ENCODE measurements at regions not wholly inside any gene's neighbourhood (a gene's known extent, or its start where the extent isn't known, plus 50 kb on each side); places are given as distances from the start of the nearest gene placed in this dataset.

GRCh38 chr22:49023879-49024774, 803.5 kb downstream of the BRD1 start:
- Histone ChIP-seq H3K9ac (no peak overlapping the region), H3K27me3 (peaks cover 0 to 42% (median 9%) of the 10 kb centered on the region in 11 experiments; a peak in 9 of 22 replicates), H3K4me2 (no peak overlapping the region), H3K9me3 (replicated peaks in 1 of 11) (no peaks in the 10 kb centered on the region), H3K27ac (no peak overlapping the region), H3K4me1 (no peaks in the 10 kb centered on the region; a peak in 1 of 20 replicates), H4K20me1 (peaks cover 0 to 32% (median 0%) of the 10 kb centered on the region in 11 experiments; a peak in 6 of 22 replicates), H3K36me3 (no peaks in the 10 kb centered on the region), H3K4me3 (no peak overlapping the region)
- no peak for TF ChIP-seq Cebpa-rat (IDR thresholded peaks at IDR 0.05)

GRCh38 chr22:49023161-49023878, 804.4 kb downstream of the BRD1 start:
- H4K20me1 ChIP-seq, result peaks cover 0 to 30% (median 0%) of the 10 kb centered on the region in 11 experiments; a peak in 6 of 22 replicates
- H3K9me3 ChIP-seq (replicated peaks in 1 of 11), result no peaks in the 10 kb centered on the region
- H3K4me2 ChIP-seq, result no peak overlapping the region
- H3K27me3 ChIP-seq, result peaks cover 0 to 35% (median 9%) of the 10 kb centered on the region in 11 experiments; a peak in 8 of 22 replicates
- H3K27ac ChIP-seq, result no peak overlapping the region
- no peaks in the 10 kb centered on the region; a peak in 1 of 20 replicates for H3K4me1 ChIP-seq
- H3K4me3 ChIP-seq, result no peak overlapping the region
- no peak overlapping the region for H3K9ac ChIP-seq
- no peaks in the 10 kb centered on the region for H3K36me3 ChIP-seq
- TF ChIP-seq Cebpa-rat (IDR thresholded peaks at IDR 0.05), result no peak

- Histone ChIP-seq H3K4me3 (no peak overlapping the region), H3K4me1 (no peaks in the 10 kb centered on the region; a peak in 1 of 20 replicates), H3K36me3 (no peaks in the 10 kb centered on the region), H3K27me3 (peaks cover 0 to 32% (median 9%) of the 10 kb centered on the region in 11 experiments; a peak in 8 of 22 replicates), H4K20me1 (peaks cover 0 to 25% (median 0%) of the 10 kb centered on the region in 11 experiments; a peak in 6 of 22 replicates), H3K9ac (no peak overlapping the region), H3K4me2 (no peak overlapping the region), H3K27ac (no peak overlapping the region), H3K9me3 (replicated peaks in 1 of 11) (no peaks in the 10 kb centered on the region)
- TF ChIP-seq Cebpa-rat (IDR thresholded peaks at IDR 0.05), result no peak
These were observed 804.9 kb downstream of the BRD1 start for GRCh38 chr22:49022816-49023160.

DNA sequence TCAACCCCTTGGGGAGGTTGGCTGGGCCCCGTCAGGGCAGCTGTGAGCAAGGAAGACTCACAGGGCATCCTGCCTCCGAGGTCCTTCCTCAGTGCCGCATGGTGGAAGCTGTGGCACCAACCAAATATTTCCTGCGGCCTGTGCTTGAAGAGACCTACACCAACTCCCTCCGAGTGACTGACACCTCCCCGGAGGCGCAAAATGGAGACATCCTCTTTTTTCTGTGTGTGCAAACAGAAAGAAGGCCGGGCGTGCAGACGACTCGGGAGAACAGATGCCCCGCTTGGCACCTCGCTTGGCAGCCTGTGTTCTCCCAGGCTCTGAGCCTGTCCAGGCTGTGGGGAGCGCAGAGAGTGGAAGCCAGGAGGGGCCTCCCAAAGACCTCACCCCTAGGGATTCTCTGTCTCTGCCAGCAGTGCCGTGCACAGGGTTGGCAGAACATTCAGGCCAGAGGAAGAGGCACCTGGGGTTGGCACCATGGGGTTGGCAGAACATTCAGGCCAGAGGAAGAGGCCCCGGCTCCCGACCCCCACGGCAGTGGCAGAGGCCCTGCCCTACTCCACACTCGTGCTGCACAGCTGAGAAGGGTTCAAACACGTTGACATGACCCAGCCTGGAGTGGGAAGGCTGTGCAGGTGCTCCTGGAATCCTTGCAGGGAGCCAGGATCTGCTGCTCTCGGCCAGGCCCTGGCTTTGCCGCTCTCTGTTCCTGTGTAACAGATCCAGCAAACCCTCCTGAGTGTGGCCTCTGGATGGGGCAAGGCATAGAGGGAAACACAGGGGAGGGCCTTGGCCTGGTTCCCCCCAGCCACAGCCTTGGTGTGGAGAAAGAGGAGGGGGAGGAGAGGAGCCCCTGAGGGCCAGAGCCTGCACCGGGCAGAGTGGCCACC, 805.5 kb downstream of the BRD1 start:
- Histone ChIP-seq H3K9ac (no peak overlapping the region), H3K9me3 (replicated peaks in 1 of 11) (no peaks in the 10 kb centered on the region), H3K36me3 (no peaks in the 10 kb centered on the region), H4K20me1 (peaks cover 0 to 25% (median 0%) of the 10 kb centered on the region in 11 experiments; a peak in 6 of 22 replicates), H3K27me3 (peaks cover 0 to 28% (median 9%) of the 10 kb centered on the region in 11 experiments; a peak in 8 of 22 replicates), H3K4me1 (no peaks in the 10 kb centered on the region; a peak in 2 of 20 replicates), H3K27ac (no peak overlapping the region), H3K4me2 (no peak overlapping the region), H3K4me3 (no peak overlapping the region)
- TF ChIP-seq Cebpa-rat (IDR thresholded peaks at IDR 0.05), result no peak

DNA sequence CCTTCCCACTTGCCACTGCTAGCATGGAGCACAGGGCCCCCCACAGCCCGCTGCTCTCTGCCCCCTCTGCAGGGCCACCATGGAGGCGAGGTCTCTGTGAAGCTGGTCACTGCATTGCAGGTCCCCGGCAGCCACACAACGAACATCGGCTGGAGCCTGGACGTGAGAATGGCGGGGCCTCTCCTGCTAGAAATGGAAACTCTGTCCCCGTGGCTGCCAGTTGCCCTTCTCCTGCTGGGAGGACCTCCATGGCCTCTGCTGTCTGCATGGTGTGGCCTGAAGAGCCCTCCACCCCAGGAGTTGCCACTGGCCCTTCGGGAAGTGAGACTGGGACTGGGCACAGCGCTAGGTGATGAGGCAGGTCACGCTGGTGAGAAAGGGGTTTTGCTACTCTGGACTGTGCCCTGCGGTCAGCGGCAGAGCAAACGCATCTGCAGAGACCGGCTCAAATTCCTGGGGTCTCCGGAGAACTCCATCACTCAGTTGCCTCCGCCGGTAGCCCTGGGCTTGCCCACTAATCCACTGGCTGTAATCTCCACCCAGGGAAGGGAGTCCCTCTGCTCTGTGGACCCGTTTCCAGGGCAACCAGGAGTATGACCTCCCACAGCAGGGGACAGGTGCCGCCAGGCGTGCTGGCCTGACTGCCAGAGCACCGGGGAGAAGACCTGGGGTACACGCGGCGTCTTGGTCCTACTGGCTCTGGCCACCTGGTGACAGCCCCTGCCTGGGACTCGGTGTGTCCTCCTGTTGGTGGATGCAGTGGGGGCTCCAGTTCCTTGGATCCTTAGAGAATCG, 806.3 kb downstream of the BRD1 start:
- Histone ChIP-seq H3K9me3 (replicated peaks in 1 of 11) (no peaks in the 10 kb centered on the region), H3K4me2 (no peak overlapping the region), H4K20me1 (peaks cover 0 to 25% (median 0%) of the 10 kb centered on the region in 11 experiments; a peak in 6 of 22 replicates), H3K27me3 (peaks cover 0 to 27% (median 9%) of the 10 kb centered on the region in 11 experiments; a peak in 8 of 22 replicates), H3K9ac (no peak overlapping the region), H3K36me3 (no peaks in the 10 kb centered on the region), H3K4me3 (no peak overlapping the region), H3K4me1 (no peaks in the 10 kb centered on the region; a peak in 2 of 20 replicates), H3K27ac (no peak overlapping the region)
- no peak for TF ChIP-seq Cebpa-rat (IDR thresholded peaks at IDR 0.05)

GRCh38 chr22:49019737-49020713, 807.6 kb downstream of the BRD1 start:
- Histone ChIP-seq H3K9me3 (replicated peaks in 1 of 11) (no peaks in the 10 kb centered on the region), H3K27me3 (peaks cover 0 to 27% (median 9%) of the 10 kb centered on the region in 11 experiments; a peak in 8 of 22 replicates), H3K9ac (no peak overlapping the region), H4K20me1 (peaks cover 0 to 24% (median 0%) of the 10 kb centered on the region in 11 experiments; a peak in 5 of 22 replicates), H3K4me3 (no peak overlapping the region), H3K36me3 (no peaks in the 10 kb centered on the region), H3K4me1 (no peaks in the 10 kb centered on the region; a peak in 2 of 20 replicates), H3K27ac (no peak overlapping the region), H3K4me2 (0 out of 22 replicates have a peak overlapping the region, but pooled peaks of 1 of the 11 experiments have one; percentile 4)
- TF ChIP-seq Cebpa-rat (IDR thresholded peaks at IDR 0.05), result no peak

- no peak overlapping the region for H3K4me2 ChIP-seq
These were observed 809.1 kb downstream of the BRD1 start for GRCh38 chr22:49018601-49019000.

More at GRCh38 chr22:49018601-49019000, 809.1 kb downstream of the BRD1 start:
- no peaks in the 10 kb centered on the region; a peak in 2 of 20 replicates for H3K4me1 ChIP-seq
- peaks cover 0 to 14% (median 0%) of the 10 kb centered on the region in 11 experiments; a peak in 4 of 22 replicates for H3K27me3 ChIP-seq
- H3K27ac ChIP-seq, result no peak overlapping the region
- H3K36me3 ChIP-seq, result no peaks in the 10 kb centered on the region
- no peak overlapping the region for H3K4me3 ChIP-seq
- peaks cover 0 to 10% (median 0%) of the 10 kb centered on the region in 11 experiments; a peak in 4 of 22 replicates for H4K20me1 ChIP-seq
- no peaks in the 10 kb centered on the region for H3K9me3 ChIP-seq (replicated peaks in 1 of 11)
- no peak overlapping the region for H3K9ac ChIP-seq
- no peak for TF ChIP-seq Cebpa-rat (IDR thresholded peaks at IDR 0.05)
